Stimulated activated CD4-positive, alpha-beta T cell treated with anti-CD3 and anti-CD28 coated beads, Interleukin-1b, Interleukin-23, amount 100 ng/mL, for 4 hours (primary cell): ENCODE measurements at regions not wholly inside any gene's neighbourhood (a gene's known extent, or its start where the extent isn't known, plus 50 kb on each side); places are given as distances from the start of the nearest gene placed in this dataset.
"Not testable (repeated sequence)": the region's sequence is repeated elsewhere in the genome, so short reads cannot be mapped to it uniquely, and the experiment has no call there.

Experiments used
- DNase-seq, 2 donors: peaks; one replicate each; pipeline ENCODE4 v3.0.0-alpha.2; 2020; ENCODE audit warnings: low read depth in 2 of 2

DNA sequence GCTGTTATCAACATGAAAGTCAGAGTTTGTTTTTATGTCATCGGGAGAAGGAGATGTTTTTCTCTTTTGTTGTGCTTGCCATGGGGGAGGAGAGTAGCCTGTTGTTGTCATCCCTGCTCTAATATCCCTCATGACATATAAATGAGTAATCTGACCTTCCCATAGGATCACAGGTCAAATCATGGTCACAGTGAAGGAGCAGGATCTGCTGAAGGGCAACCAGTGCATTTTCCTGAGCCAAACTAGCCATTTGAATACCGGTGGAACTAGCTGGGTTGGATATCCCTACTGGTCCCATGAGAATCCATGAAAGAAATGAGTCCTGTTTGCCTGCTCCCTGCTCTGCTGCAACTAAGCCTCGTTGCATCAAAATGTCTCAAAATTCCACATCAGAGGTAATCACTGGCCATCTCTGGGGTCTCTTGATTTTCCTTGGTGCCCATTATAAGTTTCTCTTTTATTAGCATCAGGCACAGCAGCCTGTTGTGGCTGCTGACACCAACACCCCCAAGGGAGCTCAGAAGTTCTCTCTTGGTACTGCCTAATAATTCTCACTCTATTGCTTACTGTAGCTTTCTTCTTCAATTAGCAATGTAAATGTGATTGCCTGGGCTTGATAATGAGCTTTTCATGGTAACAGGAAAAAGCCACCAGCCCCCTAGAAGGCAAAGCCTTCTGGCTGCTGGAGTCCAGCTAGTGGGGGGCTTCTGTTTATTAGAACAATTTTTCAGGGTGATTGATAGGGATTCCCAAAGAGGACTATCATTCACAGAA, 211.4 kb upstream of the ERCC4 start:
- no peak for DNase-seq

GRCh38 chr16:13718748-13719147, 201.2 kb upstream of the ERCC4 start:
- DNase-seq, result no peak

GRCh38 chr16:13727943-13728342, 192.0 kb upstream of the ERCC4 start:
- DNase-seq, result no peak

- DNase-seq, result no peak
These were observed 186.4 kb upstream of the ERCC4 start for GRCh38 chr16:13733561-13733960.

DNA sequence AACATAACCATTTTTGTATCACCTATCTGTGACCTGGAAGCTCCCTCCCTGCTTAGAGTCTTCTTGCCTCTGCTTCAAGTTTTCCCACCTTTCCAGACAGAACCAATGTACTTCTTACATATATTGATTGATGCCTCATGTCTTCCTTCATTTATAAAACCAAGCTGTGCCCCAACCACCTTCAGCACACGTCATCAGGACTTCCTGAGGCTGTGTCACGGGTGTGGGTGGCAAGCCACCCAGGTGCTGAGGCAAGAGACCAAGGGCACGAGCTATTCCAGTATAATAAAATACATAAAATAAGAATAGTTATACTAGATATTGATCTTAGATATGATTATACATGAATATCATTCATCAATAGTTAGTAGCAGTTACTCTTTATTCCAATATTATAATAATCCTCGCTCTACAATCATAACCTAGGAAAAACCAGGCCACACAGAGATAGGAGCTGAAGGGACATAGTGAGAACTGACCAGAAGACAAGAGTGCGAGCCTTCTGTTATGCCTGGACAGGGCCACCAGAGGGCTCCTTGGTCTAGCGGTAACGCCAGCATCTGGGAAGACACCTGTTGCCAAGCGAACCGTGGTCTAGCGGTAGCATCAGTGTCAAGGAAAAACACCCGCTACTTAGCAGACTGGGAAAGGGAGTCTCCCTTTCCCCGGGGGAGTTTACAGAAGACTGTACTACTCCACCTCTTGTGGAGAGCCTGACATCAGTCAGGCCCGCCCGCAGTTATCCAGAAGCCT, 180.2 kb upstream of the ERCC4 start:
- DNase-seq, result not testable (repeated sequence)

GRCh38 chr16:13742928-13743327, 177.0 kb upstream of the ERCC4 start:
- no peak for DNase-seq

GRCh38 chr16:13743571-13743970, 176.4 kb upstream of the ERCC4 start:
- DNase-seq, result no peak

DNA sequence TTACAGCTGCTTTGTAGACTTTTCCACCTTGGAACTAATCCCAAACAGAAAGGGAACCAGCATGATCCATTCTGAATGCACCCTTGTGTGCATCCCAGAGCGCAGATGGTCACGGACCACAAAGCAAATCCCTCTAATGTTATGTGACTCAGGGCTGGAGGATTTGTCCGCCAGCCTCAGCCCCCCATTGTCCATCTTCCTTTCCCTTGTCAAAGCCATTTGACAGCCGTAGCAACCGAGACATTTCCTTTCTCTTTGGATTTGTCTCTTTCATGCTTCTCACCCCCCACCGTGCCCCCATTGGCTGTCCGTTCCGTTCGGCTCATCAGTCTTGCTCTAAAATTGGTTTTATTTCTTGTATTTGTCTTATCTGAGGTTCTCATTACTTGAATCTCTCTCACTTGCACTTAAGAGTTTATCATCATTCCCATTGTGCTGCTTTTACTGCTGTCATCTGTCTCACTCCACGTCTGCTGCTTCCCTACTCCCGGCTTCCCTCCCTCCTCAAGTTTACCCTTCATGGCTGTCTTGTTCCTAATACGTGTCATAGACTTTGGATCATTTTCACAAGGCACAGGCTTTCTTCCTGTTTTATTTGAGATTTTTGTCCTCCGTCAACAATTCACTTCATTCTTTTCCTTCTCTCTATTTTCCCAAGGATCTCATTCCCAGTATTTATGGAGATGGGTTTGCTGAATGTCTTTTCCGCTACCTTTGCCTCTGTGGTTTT, 163.4 kb upstream of the ERCC4 start:
- no peak for DNase-seq

- DNase-seq, result no peak
These were observed 153.6 kb upstream of the ERCC4 start for GRCh38 chr16:13766334-13766733.

GRCh38 chr16:13767215-13767614, 152.7 kb upstream of the ERCC4 start:
- DNase-seq, result no peak

GRCh38 chr16:13768471-13768870, 151.5 kb upstream of the ERCC4 start:
- DNase-seq, result no peak

- DNase-seq, result no peak
These were observed 149.5 kb upstream of the ERCC4 start for GRCh38 chr16:13770436-13770835.

- no peak for DNase-seq
These were observed 147.2 kb upstream of the ERCC4 start for GRCh38 chr16:13772782-13773181.

- DNase-seq, result no peak
These were observed 140.3 kb upstream of the ERCC4 start for GRCh38 chr16:13779676-13780075.

- DNase-seq, result no peak
These were observed 139.4 kb upstream of the ERCC4 start for GRCh38 chr16:13780406-13781168.

DNA sequence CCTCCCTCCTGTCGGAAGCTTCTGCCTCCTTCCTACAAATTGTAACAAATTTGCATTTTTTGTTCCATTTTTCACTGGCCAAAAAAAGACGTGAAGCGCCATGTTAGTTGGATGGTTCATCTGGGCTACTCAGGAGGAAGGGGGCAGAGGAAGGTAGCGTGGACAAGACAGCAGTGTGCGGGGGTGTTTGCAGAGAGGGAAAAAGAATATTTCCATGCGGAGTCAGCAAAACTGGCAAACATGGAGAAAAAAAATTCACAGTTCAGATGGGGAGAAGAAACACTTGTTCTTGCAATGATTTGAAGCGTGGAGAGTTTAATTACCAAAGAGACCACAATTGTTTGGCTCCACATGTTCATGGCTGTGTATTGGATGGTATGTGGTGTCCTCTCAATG, 138.8 kb upstream of the ERCC4 start:
- no peak for DNase-seq

DNA sequence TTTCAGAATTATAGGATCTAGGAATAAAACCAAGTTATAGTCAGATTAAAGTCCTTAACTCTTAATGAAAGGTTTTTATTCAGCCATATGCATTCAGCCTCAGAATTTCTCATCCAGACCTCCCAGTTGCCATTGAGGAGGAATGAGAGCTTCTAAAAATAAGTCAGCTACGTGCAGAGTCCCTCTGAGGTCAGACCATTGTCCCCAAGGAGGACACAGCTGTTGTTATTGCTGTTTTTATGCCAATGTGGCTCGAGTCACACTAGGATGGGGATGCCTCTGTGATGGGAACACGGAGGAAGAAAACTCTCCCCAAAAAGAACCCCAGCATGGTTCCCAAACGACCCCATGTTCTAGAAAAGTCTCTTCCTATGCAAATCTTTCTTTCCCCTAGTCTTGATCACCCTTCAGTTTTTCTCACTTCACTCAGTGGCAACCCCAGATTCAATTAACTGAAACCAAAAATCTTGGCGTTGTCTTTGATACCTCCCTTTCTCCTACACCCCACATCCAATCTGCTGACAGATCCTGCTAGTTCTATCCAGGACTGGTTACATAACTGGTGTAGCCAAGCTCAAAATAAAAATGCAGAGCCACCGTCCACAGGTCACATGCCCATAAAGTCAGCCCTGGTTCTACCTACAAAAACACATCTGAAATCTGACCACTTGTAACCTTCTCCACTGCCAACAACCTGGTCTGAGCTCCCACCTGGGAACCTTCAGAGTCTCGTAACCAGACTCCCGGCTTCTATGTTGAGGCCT, 138.2 kb upstream of the ERCC4 start:
- DNase-seq, result no peak

DNA sequence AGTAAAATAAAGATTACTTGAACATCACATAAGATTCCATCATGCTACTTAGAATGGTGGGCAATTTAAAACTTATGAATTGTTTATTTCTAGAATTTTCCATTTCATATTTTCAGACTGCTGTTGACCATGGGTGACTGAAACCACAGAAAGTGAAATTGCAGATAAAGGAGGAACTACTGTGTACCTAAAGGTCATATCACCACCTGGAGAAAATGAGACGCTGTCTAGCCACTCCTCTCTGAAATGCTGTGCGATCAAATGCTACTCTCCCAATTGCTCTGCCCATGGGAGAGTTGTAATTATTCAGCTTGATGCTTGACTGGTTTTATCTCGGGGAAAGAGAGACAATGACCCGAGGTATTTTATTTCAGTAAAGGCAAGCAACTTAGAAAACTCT, 128.9 kb upstream of the ERCC4 start:
- DNase-seq, result no peak

DNA sequence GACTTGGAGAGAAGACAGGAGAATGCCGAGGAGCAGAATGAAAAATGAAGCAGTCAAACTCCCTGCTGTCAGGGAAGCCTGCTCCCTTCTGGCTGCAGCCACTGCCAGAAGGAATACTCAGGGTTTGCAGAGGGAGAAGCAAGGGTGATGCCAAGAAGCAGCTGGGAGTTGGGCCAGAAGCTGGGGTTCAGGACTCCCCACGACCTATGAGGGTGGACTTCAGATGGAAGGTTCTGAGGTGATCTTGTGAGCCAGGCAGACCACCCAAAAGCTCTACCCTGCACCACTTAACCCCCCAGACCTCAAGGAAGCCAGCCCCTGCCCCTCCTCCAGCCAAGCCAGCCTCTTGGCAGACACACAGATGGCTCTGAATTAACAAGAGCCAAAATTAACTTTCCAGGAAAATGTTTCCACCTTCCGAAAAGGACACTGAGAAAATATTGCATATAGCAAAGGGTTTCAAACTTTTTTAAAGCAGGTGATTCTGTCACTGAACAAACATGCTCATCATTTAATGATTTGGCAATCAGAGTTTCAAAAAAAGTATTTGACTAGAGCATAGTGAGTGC, 126.0 kb upstream of the ERCC4 start:
- no peak for DNase-seq

- DNase-seq, result no peak
These were observed 124.8 kb upstream of the ERCC4 start for GRCh38 chr16:13795131-13795530.

DNA sequence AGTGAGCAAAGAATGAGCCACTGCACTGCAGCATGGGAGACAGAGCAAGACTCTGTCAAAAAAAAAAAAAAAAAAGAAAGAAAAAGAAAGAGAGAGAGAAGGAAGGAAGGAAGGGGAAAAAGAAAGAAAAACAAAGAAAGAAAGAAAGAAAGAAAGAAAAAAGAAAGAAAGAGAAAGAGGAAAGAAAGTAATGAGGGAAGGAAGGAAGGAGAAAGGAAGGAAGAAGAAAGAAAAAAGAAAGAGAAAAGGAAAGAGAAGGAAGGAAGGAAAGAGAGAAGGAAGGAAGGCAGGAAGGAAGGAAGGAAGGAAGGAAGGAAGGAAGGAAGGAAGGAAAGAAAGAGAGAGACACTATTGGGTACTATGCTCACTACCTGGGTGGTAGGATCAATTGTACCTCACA, 122.2 kb upstream of the ERCC4 start:
- no peak for DNase-seq
